ENCODE measurements at regions not wholly inside any gene's neighbourhood (a gene's known extent, or its start where the extent isn't known, plus 50 kb on each side); places are given as distances from the start of the nearest gene placed in this dataset.

DNA sequence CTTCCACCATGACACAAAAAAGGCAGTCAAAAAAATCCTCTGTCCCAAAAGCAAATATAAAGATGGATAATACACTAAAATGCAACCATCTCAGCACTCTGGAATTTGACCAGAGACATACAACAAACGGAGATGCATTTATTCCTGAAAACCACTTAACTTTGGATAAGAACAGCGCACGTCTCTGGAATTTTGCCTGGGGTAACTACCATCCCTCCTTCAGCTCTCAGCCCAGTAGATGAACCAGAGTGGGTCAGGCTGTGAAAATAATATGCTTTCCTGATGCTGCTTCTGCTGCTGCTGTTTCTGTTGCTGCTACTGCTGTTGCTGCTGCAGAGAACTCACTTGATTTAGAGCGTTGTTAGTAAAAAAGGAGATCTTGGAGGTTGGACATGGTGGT lies 133.8 kb upstream of the ACVR2A start:
- no peak for DNase-seq (ENCODE audit: low read depth in 2 of 2)

DNA sequence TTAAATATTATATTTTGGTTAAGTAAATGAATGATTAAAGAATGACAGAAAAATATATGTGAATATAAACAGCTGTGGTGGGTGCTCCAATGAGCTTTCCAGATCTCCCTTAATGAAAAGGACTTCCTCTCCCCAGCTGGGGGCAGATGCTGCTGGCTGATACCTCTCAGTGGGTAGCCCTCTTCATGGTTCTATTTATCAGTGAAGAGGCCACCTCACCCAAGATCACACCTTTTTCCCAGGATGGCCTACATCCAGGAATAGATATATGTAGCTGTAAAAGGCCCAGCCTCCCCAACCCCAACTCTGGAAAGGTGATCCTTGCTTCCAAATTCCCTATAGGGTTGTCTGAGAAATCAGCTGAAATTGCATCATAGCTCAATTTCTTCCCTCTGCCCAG lies 135.2 kb upstream of the ACVR2A start:
- no peak for DNase-seq (ENCODE audit: low read depth in 2 of 2)

DNA sequence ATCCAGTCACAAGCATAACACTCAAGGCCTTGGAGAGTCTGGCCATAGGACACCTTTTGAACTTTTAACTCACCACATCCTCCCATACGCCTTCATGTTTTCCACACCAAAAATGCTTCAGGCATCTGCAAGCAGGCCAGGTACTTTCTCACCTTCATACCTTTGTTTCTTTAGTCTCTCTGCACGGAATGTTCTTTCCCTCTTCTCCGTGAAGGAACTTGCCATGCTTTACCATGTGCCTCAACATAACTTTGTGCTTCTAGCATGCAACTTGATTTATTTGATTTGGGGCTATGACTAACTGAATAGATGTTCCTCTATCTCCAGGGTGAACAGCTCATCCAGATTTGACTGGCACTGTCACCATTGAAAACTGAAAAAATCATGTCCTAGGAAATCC lies 141.7 kb upstream of the ACVR2A start:
- no peak for DNase-seq (ENCODE audit: low read depth in 2 of 2)

DNA sequence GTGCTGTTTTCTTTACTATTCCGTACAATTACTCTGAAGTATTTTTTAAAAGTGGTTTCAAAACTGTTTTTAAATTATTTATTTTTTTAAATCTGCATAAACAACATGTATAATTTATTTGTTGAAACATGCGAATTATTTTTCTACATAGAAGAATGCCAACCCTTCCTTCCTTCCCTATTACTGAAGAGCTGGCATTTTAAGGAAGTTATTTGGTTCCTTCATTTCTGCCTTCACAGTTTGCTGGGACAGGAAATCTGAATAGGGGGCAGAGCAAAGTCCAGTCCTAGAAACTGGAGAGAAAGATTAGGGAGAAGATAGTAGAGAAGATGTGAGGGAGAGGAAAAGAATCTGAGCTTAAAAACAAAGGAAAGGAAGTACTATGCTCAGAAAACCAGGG lies 146.7 kb upstream of the ACVR2A start:
- no peak for DNase-seq (ENCODE audit: low read depth in 2 of 2)

DNA sequence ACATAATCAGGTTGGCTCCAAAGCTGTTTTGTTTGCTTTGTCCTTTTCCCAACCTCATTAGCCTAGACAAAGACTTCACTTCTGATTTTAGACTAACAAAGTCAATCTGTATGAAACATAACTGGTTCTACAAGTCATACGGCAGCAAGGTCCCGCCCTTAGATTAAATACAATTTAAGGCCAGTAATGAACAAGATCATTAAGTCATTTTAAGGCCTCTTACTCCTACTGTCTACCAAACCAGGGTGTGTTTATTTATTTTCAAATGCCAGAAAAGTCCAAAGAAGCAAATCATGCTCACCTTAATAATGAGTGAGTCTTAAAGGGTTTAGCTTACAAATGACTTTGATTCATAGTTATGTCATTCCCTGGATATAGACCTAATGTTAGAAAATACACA lies 148.4 kb upstream of the ACVR2A start:
- no peak for DNase-seq (ENCODE audit: low read depth in 2 of 2)

DNA sequence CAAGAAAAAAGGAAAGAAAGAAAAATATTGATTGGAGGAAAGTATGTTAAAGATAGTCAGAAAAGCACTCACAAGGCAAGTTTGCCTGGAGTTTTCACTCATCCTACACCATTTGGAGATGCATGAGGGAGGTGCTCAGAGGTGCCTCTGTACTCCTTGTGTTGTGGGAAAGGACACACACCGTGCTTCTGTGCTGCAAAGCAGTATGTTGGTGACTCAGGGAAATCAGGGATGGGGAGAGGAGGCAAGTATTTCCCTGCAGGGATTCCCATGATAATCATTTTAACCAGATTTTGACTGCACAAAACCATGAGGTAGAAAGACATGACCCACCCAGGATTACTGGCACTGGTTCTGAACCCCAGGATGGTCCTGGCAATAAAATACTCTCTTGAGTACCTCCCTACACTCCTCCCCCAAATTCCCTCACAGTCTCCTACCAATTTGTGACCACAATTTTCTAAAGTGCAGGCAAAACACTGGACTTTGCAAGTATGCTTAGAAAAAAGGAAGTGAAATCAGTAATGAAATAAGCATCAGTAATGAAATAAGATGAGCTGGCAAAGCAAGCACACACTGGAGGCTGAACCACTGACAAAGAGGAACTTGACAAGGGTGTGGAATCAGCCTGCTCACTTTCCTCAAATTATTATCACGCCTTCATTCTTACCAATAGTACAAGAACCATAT lies 155.5 kb upstream of the ACVR2A start:
- DNase-seq (ENCODE audit: low read depth in 2 of 2): no peak

DNA sequence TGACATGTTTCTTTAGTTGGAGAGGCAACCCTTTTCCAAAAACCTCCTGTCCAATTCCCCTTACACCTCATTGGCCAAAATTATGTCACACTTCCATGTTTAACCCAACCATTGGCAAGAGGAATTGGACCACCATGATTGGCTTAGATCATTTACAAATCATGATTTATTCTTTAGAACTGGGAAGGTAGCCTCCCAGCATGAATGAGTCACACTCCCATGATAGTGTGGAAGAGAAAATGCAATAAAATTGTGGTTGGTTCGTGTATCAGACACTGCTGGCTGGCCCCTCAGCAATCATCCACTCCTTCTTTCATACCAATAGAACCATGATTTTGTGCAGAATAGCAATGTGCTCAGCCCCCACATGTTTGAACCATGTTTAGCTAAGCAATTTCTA lies 156.6 kb upstream of the ACVR2A start:
- DNase-seq (ENCODE audit: low read depth in 2 of 2): no peak

DNA sequence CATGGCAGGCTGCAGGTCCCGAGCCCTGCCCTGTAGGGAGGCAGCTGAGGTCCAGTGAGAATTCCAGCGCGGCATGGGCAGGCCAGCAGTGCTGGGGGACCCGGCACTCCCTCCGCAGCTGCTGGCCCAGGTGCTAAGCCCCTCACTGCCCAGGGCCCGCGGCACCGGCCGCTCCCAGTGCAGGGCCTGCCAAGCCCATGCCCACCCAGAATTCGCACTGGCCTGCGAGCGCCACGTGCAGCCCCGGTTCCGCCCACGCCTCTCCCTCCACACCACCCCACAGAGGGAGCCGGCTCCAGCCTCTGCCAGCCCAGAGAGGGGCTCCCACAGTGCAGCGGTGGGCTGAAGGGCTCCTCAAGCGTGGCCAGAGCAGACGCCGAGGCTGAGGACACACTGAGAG lies 158.5 kb upstream of the ACVR2A start:
- DNase-seq (ENCODE audit: low read depth in 2 of 2): no peak

DNA sequence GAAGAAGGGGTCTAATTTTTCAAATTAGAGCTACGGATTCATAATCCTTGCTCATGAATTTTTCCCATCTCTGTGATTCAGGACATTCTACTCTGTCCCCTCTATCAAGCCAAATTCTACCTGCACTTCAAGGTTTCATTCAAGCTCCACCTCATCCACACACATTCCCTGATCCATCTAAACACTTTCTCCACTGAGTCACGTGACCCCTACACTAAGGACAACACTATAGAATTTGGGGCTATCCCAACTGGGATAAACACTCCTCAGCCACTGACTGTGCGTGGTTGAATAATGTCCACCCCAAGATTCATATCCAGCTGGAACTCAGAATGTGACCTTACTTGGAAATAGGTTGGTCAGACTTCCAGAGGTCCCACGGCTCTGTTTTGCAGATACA lies 159.9 kb upstream of the ACVR2A start:
- DNase-seq (ENCODE audit: low read depth in 2 of 2): no peak

DNA sequence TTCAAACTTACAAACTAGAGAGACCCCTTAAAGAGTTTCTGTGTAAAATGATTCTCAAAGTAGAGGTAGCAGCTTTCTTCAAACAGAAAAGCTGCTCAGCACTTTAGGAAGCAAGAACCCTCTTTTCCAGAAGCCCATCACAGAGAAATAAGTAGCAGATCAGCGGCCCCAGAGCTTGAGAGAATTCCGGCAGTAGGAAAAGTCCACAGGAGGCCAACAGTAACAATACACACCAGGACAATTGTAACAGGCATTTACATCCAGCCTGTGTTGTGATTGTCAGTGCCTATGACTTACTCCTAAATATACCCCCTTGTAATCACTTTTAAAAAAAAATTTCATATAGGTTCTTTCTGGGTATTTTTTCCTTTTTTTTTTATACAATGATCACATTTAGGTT lies 161.4 kb upstream of the ACVR2A start:
- no peak for DNase-seq (ENCODE audit: low read depth in 2 of 2)

DNA sequence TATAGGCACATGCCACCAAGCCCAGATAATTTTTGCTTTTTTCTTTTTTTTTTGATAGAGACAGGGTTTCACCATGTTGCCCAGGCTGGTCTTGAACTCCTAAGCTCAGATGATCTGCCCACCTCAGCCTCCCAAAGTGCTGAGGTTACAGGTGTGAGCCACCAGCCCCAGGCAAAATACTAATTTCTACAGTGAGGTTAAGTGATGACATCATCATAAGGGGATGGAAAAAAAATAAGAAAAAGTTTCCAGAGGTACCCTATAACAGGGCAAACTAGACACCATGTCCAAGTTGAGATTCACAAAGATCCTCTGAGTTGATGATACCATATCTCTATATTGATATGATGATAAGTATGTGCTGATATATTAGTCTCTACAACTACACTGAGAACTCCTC lies 163.7 kb upstream of the ACVR2A start:
- DNase-seq (ENCODE audit: low read depth in 2 of 2): no peak

DNA sequence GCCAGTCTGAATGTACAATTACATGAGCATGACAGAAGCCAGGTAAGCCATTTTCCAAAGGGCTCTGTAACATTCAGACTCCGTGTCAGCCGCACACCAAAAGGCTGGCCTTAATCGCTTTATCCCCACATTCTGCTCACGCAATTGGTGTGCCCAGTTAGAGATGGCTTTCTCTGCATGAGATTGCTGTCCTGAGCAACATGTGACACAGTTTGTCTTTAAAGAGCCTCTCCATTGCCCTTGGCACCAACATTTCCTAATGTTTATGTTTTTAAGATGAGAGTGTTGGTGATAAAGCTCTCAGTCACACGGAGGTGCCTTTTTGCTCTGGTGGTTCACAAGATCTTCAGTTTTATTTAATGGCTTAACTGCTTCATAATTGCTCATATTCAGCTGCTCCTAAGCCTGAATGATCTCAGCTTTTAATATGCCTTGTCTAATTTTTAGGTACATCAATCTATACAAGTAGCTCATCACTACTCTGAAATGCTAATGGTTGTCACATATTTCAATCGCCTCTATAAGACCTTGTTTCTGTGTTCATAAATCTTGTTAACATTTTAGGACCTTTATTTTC lies 164.8 kb upstream of the ACVR2A start:
- DNase-seq (ENCODE audit: low read depth in 2 of 2): no peak

DNA sequence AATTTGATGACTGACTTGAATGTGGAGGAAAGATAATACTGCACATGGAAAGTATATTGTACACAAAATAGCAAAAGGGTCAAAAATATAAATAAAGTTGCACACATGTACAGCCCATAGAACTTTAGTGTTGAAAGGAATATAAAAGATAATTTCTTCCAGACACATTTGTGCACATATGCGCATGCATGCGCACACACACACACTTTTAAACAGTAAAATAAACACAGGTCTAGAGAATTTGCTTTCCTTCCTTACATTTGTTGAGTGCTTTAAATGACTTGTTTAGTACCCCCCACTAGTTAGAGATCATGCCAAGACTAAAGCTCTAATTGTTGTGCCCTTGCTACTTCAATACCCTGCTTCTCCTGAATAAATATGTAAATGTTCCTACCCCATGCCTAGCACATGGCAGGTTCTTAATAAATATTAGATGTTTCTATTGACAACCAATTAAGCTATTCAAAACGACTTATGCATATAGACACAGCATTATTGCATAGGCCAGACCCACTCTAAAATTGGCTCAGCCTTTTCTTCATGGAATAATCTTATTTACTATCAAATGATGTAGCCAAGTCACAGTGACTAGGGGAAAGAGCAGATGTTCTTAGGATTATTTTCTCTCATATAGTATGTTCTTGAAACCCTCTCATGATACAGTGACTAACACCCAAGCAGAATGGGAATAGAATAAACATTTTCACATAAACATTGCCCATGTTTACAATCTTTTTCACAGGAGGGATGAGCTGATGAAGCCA lies 165.5 kb upstream of the ACVR2A start:
- DNase-seq (ENCODE audit: low read depth in 2 of 2): no peak

DNA sequence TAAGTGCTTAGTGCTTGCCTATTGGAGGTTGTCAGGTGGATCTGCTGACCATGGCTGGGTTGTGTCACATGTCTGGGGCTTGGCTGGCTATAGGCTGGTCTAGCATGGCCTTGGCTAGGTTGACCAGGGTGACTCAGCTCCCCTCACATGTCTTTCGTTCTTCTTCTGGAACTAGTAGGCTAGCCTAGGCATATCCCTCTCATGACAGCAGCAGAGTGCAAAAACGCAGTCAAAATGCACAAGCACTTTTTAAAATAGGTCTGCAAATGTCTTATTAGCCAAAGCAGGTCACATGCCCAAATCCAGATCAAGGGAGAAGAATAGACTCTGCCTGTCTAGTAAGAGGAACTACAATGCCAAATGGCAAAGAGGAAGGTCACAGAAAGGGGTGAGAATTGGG lies 179.7 kb upstream of the ACVR2A start:
- no peak for DNase-seq (ENCODE audit: low read depth in 2 of 2)

DNA sequence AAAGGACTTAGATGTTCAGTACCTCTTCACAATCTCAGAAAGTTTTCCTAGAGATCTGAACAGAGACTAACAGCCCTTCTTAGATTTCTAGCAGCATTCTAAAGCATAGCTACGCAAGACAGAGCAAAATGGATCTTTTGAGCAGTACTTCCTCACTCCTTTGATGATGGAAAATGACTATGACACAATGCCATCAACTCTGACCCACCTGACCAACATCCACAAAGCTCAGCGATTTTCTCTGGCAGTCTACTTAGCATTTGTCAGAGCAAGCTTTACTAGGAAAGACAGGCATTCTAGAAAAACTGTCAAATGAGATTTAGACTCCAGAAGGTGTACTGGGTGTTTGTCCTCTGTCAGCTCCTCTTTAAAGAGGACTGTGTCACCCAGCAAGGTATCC lies 180.9 kb upstream of the ACVR2A start:
- no peak for DNase-seq (ENCODE audit: low read depth in 2 of 2)

DNA sequence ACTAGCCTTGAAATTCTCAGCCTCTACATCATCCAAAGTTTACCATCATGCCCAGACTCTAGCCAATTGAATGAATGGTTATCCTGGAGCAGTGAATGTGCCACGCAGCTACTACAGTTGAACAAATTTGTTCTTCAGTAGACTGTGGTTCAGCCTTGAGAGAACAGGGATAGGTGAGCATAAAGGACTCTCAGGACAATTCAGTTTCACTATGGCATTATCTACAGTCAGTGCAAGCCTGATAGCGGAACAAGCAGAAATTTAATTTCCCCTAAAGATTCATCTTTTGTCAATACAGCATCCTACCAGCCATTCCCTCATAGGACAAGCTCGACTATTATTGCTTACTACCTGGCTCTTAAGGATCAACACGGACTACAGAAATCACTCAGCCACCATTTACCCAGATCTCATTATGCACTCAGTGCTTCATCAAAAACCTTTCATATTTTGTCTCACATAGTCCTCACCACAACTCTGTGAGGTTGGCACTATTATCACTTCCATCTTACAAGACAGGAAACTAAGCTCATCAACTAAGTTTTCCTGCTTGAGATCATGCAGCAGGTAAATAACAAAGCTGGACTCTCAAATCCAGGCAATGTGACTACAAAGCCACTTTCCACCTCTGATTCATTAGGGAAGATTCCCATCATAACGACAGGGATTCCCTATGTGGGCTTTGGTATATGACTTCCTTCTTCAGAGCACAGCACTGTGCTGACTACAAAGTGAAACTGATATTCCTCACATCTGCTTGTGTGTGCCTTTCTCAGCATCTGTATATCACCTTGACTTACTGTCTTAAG lies 181.5 kb upstream of the ACVR2A start:
- no peak for DNase-seq (ENCODE audit: low read depth in 2 of 2)

DNA sequence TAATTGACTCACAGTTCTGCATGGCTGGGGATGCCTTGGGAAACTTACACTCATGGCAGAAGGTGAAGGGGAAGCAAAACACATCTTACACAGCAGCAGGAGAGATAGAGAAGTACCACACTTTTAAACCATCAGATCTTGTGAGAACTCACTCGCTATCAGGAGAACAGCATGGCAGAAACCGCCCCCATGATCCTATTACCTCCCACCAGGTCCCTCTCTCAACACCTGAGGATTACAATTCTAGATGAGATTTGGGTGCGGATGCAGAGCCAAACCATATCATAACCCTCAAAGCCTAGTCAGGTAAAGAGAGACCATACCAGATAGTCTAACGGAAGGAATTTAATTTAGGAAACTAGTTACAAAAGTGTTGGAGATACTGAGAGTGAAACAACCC lies 182.6 kb upstream of the ACVR2A start:
- no peak for DNase-seq (ENCODE audit: low read depth in 2 of 2)

DNA sequence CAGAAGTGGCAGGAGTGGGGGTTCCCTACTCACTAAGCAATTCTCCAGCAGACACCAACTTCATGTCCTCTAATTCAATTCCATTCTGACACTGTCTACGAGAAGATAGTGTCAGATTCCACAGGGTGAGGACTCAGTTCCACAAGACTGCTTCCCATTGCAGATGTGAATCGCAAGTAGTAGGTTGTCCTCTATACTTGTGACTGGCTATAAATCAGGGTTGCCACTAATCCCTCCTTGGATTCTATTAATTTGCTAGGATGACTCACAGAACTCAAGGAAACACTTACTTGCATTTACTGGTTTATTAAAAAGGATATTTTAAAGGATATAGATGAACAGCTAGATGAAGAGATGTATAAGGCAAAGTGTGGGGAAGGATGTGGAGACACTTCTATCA lies 184.1 kb upstream of the ACVR2A start:
- DNase-seq (ENCODE audit: low read depth in 2 of 2): no peak

DNA sequence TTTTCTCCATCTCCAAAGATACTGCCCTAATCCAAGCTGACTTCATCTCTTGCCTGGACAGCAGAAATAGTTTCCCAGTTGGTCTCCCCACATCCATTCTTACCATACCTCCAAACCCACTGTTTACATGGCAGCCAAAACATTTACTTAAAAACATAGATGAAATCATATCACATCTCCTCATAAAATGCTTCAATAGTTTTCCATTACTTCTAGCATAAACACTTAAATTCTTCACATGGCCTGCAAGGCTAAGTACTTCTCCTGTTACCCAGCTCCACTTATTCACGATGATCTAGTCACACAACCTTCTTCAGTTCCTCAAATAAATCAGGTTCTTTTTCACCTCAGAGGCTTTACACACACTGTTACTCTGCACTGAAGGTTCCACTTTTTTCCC lies 185.8 kb upstream of the ACVR2A start:
- no peak for DNase-seq (ENCODE audit: low read depth in 2 of 2)

DNA sequence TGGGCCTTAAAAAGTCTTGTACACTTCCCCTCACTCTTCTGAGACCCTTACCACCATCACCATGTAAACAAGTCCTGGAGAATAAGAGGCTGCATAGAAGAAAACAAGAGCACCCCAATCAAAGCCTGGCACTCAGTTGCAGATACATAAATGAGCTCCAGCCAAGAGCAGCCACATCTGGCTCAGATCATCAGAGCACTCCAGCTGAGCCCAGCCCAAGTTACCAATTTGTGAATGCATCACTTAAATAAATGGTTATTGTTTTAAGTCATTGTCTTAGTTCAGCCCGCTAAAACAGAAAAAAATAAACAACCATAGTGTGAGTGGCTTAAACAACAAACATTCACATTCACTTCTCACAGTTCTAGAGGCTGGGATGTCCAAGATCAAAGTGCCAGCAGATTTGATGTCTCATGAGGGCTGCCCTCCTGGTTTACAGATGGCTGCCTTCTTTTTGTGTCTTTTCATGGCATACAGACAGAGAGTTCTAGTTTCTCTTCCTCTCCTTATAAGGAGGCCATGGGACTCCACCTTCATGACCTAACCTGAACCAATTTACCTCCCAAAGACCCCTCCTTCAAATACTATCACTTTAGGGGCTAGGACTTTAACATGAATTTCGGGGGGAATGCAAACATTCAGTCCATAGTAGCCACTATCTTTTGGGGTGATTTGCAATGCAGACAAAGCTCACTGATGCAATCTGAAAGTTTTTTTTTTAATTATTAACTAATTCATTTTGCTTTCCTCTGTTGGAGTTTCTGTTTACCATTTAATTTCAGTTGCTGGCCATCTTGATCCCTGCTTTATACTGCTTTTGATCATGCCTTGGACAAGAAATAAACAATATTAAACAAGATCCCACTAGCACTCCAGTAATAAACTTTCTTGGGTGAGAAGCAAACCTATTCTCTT lies 187.5 kb upstream of the ACVR2A start:
- no peak for DNase-seq (ENCODE audit: low read depth in 2 of 2)

DNA sequence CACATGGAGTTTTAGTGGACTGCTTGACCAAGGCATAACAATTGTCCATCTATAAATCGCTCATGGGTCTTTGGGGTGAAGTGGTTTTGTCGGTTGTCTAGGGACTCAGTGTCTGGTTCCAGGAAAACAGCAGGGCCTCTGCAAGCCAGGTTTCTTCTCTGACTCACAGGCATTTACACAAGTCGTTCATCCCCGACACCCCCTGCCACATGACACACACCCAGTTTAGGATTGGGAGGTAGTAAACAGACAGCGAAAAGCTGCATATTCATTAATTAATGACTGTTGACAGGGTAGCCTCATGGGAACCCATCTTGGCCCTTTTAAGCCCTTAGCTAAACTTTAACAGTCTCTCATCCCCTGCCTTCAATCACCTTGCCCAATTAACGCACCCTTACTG lies 194.8 kb upstream of the ACVR2A start:
- no peak for DNase-seq (ENCODE audit: low read depth in 2 of 2)

DNA sequence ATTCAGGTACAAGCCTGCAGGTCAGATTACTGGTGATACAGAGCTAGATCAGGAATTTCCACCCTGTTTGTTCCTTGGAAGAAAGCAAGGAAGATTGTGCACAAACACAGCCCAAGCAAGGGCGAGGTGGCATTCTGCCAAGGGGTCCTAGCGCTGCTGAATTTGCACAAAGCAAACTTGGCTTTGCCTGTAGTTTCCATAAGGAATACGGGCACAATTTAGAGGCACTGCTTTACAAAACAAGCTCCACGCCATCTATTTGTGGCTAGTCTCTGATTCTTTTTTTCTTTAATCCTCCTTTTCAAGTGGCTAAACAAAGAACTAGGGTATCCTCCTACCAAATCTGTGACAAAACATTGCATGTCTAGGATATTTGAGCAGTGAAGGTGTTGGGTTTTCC lies 195.5 kb upstream of the ACVR2A start:
- no peak for DNase-seq (ENCODE audit: low read depth in 2 of 2)

Data from stimulated activated CD4-positive, alpha-beta T cell treated with anti-CD3 and anti-CD28 coated beads, Interleukin-1b, Interleukin-23, amount 100 ng/mL, for 4 hours (primary cell).